ENCODE measurements at regions not wholly inside any gene's neighbourhood (a gene's known extent, or its start where the extent isn't known, plus 50 kb on each side); places are given as distances from the start of the nearest gene placed in this dataset.

DNA sequence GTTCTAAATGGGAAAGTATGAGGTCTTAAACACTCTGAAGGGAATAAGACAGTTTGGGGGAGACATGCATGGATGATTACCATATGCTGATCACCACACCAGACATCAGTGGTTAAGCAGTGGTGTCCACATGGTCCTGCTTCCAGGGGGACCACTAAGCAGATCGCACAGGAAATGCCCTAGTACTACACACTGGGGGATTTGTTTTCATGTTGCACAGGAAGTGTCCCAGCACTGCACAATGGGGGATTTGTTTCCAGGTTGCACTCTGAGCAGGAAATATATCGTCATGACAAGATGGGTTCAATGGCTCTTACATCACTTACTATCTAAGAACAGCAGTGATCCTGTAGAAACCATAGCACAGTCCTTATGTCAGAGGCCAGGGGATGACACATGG is 245.5 kb downstream of the BCL11B start:
- TF ChIP-seq YY1 (IDR thresholded peaks at IDR 0.05; ENCODE audit: insufficient read depth, insufficient read length), result no peak
- TF ChIP-seq SUZ12 (IDR thresholded peaks at IDR 0.05; ENCODE audit: extremely low read depth, insufficient read depth, insufficient read length), result no peak
